ENCODE measurements at regions not wholly inside any gene's neighbourhood (a gene's known extent, or its start where the extent isn't known, plus 50 kb on each side); places are given as distances from the start of the nearest gene placed in this dataset.
"Not testable (repeated sequence)": the region's sequence is repeated elsewhere in the genome, so short reads cannot be mapped to it uniquely, and the experiment has no call there.

DNA sequence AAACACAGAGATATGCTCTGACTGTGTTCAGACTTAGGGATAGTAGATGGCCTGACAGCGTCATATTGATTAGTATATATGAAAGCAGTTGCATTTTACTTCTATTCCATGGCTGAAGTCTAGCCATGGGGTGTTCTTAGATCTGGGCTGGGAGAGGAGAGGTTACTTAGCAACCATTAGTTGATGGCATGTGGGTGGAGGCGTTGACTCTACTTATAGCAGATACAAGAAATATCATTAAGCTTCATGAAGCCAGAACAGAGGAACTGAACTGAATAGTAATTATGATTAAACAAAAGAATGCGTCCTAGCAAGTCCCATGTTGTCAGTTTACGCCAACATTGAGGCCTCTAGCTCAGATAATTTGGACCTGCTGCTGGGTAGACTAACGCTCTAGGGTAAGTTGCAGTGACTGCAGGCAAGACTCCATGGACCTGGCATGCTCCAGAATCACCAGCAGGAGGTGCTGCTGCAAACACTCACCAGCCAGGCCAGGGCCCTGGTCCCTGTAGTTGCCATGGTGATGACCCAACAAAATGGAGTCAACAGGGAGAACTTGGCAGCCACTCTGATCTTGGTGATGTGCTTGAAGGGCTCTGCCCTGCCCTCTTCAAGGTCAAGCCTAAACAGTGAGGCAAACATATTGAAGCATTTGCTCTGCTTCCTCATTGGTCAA, 477.3 kb downstream of the PREX1 start:
- DNase-seq: no peak

DNA sequence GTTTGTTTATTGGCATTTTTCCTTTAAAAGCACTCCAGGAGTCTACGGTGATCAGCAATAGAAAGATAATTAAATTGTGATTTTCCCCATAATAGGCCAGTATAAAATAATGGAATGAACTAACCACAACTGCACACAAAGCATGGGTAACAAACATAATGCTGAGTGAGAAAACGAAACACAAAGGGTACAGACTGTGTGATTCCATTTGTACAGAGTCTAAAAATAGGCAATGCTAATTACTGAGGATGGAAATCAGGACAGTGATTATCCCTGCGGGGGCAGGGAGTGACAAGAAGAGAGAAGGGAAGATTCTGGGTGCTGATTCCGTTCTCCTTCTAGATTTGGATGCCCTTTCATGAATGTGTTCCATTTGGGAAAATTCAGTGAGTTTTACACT, 478.1 kb downstream of the PREX1 start:
- no peak for DNase-seq

DNA sequence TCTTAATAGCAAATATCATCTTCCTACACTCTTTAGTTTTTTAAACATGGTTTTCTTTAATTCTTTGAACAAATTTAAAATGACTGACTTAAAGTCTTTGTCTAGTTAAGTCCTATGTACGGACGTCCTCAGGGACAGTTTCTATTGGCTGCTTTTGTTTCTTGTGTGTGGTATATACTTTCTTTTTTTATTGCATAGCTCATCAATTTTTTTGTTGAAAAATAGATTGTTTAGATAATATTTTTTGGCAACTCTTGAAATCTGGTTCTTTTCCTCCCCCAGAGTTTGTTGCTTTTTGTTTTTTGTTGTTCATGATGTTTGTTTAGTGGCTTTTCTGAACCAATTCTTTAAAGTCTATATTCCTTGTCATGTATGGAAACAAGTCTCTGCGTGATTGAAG, 479.8 kb downstream of the PREX1 start:
- DNase-seq: no peak

DNA sequence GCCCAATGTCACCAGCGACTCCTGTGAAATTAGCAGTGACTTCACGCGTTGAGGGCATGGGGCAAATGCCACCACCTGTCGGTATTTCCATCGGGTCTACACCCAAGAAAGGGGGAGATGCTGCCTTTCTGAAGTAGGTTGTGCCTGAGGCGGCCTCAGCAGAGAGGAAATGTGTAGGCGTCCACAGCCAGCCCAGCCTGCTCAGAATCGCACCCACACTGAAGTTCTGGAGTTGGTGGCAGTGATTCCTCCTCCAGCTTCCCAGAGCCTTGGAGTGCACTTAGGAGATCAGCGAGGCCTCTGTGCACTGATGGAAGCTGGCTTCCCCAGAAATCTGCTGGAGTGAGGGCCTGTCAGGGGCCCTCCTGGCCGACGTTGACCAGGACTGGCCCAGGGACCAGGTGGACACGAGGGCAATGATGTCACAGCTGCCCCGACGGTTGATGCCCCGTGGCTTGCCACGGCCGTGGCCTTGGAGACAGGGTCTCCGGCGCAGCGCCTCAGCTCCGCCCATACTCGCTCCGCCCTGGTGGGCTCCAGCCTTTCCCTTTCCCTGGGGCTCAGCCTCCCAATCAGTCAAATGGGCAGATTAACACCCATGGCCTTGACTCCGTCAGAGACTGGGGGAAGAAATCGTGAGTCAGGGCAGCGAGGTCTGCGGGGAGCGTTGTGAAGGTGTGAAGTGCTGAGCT, 484.8 kb downstream of the PREX1 start:
- DNase-seq: no peak

DNA sequence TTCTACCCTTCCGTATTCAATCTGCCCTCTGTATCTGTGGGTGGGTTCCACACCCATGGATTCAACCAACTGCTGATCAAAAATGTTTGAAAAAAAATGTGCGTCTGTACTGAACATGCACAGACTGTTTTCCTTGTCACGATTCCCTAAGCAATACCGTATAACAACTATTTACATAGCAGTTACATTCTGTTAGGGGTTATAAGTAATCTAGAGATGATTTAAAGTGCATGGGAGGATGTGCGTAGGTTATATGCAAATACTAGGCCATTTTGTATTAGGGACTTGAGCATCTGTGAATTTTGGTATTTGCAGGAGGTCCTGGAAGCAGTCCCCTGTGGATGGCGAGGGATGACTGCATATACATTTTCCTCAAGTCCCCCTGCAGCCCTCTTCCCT, 486.9 kb downstream of the PREX1 start:
- DNase-seq: no peak

DNA sequence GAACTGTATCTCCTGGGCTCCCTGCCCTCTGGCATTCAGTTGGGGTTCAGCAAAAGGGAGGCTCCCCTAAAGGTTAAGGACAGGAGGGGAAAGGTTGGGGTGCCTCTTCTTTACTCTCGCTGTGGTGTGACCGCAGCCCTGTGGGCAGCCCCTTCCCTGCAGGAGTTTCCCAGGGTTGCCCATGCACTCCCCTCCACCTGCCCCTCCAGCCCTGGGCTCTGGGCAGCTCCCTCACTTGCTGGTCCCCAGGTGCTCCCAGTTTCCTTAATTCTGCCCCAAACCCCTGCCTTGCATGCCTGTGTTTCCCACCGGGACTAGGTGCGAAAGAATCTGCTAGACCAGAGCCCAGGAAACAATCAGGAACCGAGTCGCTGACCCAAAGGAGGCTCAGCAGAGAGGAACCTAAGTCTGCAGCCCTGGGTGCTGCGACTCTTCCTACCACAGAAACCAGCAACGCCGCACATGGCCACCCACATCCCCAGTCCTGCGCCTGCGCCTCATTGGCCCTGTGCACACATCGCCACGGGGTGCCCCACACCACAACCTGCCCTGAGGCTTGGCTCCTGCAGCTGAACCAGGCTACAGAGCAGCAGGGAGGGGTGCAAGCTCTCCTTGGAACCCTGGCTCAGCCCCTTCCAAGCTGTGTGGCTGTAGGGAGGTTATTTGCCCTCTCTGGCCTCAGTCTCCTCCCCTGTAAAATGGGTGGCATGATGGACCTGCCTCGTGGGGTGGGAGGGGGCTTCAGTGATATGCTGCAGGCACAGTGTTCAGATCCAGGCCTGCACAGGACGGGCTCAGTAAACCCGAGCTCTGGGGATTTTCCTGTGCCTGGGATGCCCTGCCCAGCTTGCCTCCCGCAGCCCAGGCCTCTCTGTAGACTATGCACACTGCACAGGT, 487.6 kb downstream of the PREX1 start:
- DNase-seq: no peak

DNA sequence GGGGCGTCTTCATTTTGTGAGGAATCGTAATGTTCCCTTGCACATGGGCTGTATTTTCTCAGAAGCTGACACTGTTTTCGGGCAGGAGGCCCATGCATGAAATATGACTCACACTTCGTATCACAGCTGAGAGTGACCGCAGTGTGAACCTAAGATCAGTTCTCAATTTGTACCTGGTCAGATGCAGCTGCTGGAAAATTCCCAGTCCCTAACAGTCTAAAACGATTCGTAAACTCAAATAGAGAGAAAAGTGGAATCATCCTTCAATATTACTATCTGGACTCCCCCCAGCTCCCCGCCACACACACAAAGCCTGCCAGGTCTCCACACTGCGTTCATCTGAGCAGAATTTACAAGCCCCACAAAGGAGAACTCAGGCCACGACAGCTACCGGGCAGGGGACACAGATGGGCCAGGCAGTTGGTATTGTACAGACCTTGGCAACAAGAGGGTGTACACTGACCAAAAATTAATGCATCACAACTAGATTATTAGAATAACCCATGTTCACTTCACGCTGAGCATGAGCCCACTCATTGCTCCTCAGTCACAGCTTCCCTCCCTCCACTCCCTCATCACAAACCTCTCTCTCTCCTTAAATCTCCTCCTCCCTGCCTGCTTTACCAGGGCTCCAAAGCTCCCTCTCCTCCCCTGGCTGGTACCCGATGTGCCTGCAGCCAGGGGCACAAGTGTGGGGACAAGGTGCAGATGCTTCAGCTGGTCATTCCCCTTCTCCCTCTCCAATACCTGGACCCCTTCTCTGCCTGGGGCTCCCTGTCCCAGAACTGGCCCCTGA, 488.4 kb downstream of the PREX1 start:
- no peak for DNase-seq

DNA sequence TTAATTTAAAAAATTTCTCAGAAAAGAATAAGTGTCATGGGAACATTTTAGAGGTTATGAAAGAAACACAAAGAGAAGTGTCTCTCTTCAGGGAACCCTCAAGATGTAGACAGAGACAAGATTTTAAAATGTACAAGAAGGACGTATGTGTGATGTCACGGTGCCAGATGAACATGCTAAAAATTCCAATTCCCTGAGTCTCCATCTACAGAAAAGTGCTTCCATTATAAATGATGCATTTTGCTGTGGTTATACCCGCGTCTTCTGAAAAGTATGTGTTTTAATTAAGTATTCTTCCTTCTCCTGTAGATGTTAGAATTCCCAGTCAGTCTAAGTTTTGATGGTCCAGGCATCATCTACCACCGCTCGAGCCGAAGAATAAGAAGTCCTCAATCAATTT, 489.1 kb downstream of the PREX1 start:
- DNase-seq: no peak

DNA sequence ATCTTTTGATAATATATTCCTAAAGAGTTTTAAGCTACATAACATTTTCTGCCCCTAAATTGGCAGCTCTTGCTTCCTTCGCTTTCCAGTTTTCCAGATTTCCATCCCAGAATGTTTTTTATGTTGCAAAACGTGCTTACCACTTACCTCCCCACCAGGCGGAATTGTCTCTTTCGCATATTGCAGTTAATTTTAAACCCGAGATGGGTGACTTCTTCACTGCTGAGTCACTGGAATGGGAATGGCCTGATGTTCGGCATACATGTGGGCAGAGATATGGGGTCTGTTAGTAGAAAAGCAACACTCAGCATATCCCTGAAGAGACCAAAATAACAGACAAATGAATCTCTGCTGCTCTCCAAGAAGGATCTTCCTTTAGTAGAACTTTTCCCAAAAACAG, 491.2 kb downstream of the PREX1 start:
- no peak for DNase-seq

DNA sequence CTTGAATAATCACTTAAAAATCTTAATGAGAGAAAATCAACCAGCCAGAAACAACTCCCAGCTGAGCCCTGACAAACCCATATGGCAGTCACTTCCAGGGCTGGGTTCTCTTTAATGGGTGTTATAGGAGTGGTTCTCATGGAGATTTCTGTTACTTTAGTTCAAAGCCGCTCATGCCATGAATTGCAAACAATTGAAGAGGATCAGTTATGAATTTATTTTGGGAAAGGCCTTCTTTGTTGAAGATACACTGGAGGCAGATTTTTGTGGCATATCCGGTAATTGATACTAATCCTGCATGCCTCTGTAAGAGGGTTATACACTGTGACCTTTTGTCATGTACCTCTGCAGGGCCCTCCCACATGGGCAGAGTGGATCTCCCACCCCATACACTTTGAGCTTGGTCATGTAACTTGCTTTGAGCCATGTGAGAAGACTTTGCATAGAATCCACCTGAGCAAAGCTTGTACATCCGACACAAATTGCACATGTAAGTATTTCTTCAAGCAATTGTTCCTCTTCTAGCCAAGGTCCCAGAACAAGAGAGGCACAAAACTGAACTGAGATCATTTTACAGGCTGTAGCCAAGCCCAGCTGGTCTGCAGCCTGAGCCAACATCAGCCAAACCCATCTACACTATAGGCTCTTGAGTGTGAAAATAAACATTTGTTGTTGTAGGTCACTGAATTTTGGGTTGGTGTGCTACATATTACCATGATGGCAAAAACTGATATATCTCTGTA, 492.3 kb downstream of the PREX1 start:
- no peak for DNase-seq

DNA sequence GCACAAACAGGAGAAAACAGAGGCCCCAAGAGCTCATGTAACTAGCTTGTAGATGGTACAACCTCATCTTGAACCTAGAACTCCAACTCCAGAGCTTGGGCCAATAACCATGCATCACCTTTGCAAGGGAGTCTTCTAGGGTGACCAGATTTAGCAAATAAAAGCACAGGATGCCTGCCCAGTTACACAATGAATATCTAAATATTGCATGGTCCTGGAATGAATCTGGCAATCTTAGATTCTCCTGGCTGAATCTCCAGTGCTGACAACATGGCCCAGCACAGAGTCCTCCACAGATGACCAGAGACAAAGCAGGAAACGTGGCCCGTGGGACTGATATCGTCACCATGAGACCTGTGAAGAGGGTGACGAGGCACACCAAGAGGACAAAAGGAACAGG, 494.1 kb downstream of the PREX1 start:
- no peak for DNase-seq

DNA sequence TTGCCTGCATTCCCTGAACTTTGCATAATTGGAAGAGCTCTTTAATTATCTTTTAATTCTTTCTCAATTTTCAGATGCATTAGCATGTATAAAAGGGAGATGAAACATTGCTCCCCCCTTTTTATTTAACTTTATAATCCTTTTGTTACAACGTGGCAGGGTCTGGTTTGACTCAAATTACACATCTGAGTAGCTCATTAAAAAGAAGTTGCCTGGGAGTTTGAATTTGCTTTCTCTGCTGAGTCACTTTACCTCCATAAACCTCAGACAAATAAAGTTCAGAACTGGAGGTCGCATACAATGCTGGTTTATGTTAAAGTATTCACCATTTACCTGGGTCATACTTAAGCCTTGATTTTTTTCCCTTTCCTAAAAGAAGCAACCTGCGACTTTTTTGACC, 495.2 kb downstream of the PREX1 start:
- DNase-seq: no peak

DNA sequence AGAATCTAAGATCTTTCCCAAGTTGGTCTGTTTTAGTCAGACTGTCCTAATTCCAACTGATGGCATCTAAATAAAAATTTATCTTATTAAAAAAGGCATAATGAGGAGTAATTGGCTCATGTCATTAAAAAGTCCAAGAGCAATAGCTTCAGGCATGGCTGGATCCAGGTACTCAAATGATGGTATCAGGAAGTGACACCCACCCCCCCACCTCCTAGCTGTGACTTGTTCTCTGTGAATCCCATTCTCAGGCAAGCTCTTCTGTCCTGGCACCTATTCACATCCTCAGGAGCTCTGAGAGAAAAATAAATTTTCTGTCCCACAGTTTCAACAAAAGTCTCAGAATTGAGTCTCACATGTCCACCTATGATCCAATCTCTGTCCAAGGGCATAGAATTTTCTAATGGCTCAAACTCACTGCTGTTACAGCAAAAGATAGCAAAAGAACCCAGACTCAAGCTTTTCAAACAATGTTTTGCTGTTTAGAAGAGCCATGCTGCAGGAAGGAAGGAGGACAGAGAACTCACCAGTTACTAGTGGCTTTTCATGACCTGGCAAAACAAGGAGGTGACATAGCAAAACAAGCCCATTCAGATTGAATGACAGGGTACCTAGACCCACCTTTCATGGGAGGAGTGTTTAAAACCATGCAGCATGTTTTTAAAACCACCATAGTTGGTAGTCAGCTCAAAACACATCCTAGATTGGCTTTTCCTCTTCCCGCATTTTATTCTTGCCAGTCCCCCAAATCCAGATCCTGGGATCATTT, 496.1 kb downstream of the PREX1 start:
- DNase-seq: no peak

DNA sequence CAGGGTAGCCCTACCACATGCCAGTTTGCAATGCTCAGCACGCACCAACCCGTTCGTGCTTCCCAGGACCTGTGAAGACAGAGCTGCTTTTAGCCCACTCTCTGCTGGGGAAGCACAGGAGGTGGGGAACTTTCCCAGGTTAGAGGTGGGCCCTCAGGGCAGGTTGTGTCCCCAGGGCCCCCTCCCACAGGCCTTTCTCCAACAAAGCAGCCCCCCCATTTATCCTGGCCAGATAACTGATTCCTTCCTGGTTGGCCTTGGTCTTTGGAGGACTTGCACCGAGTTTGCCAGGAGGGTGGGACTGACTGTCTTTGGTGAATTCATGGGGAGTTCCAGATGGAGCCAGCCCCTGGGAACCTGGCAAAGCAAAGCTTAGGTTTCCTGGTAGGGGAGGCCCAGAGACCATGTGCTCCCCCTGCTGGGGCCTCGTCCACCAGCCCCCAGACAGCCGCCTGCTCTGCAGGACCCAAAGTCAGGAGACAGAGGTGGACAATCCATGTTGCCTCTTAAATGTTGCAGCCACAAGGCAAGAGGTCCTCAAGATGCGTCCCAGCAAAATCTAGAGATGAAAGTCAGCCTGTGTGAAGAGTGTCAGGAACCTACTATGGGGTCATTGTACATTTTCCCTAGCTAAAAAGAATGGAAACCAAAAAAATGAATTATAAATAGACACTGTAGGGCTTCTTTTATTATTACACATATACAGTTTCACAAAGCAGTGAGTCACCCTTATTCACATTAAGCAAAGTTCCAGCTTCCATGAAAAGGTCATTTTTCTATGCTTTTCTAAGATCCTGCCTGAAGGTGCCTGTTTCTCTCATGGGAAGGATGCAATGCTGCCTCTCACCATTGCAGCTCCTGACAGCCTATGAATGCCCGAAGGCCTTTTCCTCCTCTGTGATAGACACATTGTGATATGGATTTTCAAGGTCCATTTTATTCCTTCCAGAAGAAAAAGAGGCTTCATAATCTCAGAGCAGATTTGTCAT, 497.8 kb downstream of the PREX1 start:
- DNase-seq: peak; percentile 66

DNA sequence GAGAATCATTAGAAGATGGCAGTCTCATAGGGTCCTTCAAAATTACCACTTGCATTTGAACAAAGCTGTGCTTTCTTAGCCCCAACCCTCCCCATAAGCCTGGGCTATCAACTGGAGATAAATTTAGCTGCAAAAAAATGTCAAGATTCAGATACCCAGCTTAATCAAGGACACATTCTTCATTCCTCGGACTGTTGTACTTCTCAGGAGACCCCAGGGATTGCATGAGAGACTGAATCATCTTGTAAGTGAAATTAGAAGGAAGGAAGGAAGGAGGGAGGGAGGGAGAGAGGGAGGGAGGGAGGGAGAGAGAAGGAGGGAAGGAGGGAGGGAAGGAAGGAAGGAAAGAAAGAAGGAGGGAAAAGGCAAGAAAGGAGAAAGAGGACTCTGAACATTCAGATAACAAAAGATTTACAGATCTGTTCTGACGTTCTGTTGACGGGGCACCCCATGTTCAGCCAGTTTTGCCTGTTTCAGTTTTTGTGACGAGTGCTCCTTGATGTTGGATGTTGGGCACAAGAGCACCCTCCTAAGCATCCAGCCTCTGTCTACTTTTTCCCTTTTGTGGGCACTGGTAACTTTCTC, 498.7 kb downstream of the PREX1 start:
- DNase-seq: no peak

DNA sequence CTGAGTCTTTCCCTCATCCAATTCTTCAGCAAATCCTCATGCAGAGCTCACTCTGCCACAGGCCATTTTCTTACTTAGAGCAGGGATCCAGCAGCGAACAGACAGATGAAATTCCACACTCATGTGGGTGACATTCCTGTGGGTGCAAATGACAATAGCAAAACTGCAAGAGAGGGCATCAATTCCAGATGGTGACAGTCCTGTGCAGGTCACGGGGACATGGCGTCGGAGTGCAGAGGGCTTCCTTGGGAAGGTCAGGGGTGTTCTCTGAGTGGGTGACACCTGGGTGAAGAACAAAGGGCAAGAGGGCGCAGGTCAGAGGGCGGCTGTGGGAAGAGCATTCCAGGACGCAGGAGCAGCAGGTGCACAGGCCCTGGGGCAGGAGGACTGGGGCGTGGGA, 500.0 kb downstream of the PREX1 start:
- not testable (repeated sequence) for DNase-seq

DNA sequence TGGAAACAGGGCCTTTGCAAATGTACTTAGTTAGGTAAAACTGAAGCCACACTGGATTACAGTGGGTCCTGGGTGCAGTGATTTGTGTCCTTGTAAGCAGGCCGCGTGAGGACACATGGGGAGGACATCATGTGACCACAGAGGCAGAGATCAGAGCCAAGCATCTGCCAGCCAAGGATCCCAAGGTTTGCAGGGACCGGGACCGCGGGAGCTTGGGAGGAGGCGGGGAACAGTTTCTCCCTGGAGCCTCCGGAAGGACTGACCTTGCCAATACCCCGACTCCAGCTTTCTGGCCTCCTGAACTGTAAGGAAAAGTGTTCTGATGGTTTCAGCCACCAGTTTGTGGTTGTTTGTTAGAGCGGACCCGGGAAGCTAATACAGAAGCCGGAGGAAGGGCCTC, 500.9 kb downstream of the PREX1 start:
- no peak for DNase-seq

DNA sequence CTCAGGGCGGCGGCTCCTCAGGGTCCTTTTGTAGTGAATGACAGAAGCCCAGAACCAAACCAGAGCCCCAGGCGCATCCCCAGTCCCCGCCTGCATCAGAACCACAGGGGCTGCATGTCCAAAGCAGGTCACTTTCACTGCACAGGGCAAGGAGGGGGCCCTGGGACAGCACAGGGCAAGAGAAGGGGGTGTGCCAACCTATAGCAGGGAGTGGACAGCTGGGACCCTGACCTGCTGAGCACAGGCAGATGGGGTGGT, 501.4 kb downstream of the PREX1 start:
- DNase-seq: no peak

DNA sequence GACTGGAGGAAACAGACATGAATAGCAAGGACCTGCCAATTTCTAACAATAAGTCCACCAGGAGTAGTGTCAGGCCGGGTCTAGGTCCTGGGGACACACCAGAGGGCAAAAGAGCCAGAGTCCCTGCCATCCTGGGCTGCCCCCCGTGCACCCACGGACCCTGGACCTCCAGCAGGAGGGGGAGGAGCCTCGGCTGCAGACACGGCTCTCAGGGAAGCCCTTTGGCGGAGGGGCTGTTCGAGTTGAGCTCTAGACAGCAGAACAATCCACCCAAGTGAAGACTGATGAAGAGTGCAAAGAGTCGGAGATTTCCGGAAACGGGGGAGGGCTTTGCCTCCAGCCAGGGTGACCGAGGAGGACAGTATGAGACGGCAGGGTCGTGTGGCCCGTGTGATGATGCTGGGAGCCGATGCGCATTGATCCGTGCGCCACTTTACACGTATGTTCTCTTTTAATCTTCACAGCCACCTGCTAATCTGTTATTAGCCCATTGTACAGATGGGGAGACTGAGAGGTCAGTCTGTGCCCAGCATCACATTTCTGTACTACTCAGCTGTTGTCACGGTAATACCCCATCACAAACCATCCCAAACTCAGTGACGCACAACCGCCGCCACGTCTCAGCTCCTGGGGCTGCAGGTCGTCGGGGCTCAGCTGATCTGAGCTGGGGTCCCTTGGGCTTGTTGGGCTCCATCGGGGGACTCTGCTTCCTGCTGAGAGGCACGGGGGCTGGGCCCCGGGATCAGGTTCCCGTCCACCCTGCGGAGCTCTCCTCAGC, 502.0 kb downstream of the PREX1 start:
- no peak for DNase-seq
